ENCODE measurements at regions not wholly inside any gene's neighbourhood (a gene's known extent, or its start where the extent isn't known, plus 50 kb on each side); places are given as distances from the start of the nearest gene placed in this dataset.

DNA sequence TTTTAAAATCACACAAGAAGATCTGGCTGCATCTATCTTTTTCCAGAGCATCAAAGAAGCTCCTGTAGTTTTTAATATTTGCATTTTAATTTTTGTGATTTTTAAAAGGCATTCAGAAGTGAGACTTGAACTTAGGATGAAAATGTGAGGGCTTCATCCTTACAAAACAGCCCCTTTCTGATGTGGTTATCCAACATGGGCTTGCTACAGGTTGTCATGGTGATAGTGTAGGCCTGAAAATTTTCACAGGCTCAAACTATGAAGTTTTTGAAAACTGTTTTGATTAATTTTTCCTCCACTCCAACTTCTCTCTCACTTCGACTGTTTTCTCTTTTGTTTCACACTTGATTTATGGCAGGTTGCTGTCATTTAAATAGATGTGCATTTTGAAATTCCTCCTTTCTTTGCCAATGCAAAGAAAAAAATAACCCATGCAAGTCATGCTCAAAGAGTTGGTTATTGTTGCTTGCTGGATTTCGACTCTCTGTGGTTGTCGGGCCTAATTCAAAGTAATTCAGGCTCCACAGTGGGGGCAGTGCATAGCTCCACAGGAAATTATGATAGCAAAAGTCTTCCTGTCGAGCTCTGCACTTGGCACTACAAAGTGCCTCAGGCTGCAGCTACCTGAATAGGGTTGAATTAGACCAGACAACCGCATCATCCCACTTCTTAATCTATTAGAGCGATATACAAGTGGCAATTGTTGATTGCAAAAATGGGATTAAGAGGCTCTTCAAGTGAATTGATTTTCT lies 201.0 kb upstream of the GPR101 start:
- TF ChIP-seq POLR2A (IDR thresholded peaks at IDR 0.05; ENCODE audit: extremely low read depth, insufficient read length) (no peak), MYC (IDR thresholded peaks at IDR 0.05; ENCODE audit: low read depth, low read length) (no peak)
- TF ChIP-seq, protein P1, sequence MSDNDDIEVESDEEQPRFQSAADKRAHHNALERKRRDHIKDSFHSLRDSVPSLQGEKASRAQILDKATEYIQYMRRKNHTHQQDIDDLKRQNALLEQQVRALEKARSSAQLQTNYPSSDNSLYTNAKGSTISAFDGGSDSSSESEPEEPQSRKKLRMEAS (IDR thresholded peaks at IDR 0.05; ENCODE audit: low read depth, low read length): no peak
- TF ChIP-seq, protein P2, sequence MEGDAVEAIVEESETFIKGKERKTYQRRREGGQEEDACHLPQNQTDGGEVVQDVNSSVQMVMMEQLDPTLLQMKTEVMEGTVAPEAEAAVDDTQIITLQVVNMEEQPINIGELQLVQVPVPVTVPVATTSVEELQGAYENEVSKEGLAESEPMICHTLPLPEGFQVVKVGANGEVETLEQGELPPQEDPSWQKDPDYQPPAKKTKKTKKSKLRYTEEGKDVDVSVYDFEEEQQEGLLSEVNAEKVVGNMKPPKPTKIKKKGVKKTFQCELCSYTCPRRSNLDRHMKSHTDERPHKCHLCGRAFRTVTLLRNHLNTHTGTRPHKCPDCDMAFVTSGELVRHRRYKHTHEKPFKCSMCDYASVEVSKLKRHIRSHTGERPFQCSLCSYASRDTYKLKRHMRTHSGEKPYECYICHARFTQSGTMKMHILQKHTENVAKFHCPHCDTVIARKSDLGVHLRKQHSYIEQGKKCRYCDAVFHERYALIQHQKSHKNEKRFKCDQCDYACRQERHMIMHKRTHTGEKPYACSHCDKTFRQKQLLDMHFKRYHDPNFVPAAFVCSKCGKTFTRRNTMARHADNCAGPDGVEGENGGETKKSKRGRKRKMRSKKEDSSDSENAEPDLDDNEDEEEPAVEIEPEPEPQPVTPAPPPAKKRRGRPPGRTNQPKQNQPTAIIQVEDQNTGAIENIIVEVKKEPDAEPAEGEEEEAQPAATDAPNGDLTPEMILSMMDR (IDR thresholded peaks at IDR 0.05; ENCODE audit: low read depth, low read length): no peak
- no peak for DNase-seq (ENCODE audit: low read depth)

DNA sequence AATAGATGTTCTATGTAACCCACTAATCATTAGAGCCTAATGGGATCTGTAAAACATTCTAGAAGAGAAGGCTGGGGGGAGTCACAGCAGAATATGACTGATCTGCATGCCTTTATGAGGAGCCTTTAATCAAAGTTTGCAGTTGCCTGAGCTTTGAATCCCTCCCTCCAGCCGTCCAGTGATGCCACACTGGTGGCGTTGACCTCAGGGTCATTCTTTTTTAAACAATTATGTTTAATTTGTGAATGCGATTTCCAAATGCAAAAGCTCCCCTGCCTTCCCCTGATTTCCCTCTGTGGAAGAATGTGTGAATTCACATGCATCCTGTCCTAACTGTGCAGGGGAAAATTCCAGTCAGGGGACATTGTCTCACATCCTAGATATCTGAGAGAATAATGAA lies 199.7 kb upstream of the GPR101 start:
- no peak overlapping the region for H3K4me3 ChIP-seq (ENCODE audit: low read depth, low read length)
- TF ChIP-seq, protein P2 (IDR thresholded peaks at IDR 0.05; ENCODE audit: low read depth, low read length): no peak
- TF ChIP-seq POLR2A (IDR thresholded peaks at IDR 0.05; ENCODE audit: extremely low read depth, insufficient read length) (no peak), MYC (IDR thresholded peaks at IDR 0.05; ENCODE audit: low read depth, low read length) (no peak)
- no peak for DNase-seq (ENCODE audit: low read depth)

More for the DNA sequence above, 201.0 kb upstream of the GPR101 start:
- no peak overlapping the region for H3K4me3 ChIP-seq (ENCODE audit: low read depth, low read length)

DNA sequence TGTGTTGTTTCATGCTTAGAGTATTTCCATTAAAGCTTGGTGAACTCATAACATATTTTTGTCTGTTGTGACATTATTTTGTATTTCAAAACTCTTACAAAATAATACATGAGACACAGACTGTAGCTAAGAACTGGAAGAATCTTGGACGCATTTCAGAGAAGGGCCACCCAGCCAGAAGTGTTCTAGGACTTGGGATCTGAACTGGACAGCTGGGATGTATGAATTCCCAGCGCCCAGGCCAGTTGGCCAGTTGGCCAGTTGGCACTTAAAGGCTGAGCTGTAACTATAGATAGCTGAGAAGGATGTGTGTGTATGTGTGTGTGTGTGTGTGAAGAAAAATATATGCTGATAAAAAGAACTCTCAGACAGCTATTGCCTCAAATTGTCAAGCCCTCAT lies 193.4 kb upstream of the GPR101 start:
- no peak for DNase-seq (ENCODE audit: low read depth)
- no peak overlapping the region for H3K4me3 ChIP-seq (ENCODE audit: low read depth, low read length)
- no peak for TF ChIP-seq POLR2A (IDR thresholded peaks at IDR 0.05; ENCODE audit: extremely low read depth, insufficient read length)
- TF ChIP-seq, protein P1 (IDR thresholded peaks at IDR 0.05; ENCODE audit: low read depth, low read length): no peak

DNA sequence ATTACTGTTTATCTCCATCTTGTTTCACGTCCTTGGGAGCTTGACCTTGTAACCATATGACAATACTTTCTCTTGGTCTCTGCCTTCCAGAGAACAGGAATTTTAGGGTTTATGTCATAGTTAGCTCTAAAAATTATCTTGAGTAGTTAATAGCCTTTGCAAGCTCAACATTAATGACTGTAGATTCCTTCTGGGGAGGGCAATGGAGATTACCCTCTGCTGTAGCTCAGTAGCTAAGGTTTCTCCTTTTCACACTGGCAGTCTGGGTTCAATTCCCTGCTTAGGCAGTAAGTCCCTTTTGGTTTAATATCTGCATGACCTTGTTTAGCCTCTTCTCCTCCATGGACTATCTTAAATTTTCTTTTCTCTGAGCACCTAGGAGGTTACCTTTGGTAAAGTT lies 181.7 kb upstream of the GPR101 start:
- TF ChIP-seq, protein P2 (IDR thresholded peaks at IDR 0.05; ENCODE audit: low read depth, low read length): no peak
- no peak for DNase-seq (ENCODE audit: low read depth)
- no peak overlapping the region for H3K4me3 ChIP-seq (ENCODE audit: low read depth, low read length)

DNA sequence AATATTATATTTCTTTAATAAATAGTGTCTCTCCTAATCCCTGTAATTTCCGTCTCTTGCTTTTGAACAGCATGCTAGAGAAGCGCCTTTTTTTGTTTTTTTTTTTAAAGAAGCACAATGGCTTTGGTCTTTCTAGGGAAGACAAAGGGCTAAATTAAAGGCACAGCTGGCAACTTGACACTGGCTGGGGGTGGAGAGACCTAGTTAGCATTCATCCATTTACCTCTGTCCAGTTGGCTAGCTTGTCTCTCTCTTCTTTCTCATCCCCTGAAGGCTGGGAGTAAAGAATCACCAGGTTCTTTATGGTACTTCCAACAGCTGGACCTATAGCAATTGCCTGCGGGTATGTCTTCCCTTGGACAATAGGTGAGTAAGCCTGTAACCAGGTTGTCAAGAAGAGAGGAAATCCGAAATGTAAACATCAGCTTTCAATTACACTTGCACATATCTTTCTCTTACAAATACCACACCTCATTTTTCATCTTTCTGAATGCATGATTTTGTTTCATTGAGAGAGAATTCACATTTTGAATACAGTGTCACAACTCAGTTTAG lies 178.4 kb upstream of the GPR101 start:
- DNase-seq (ENCODE audit: low read depth): no peak
- TF ChIP-seq, protein P1 (IDR thresholded peaks at IDR 0.05; ENCODE audit: low read depth, low read length): no peak
- TF ChIP-seq, protein P2 (IDR thresholded peaks at IDR 0.05; ENCODE audit: low read depth, low read length): no peak
- H3K4me3 ChIP-seq (ENCODE audit: low read depth, low read length): no peak overlapping the region

DNA sequence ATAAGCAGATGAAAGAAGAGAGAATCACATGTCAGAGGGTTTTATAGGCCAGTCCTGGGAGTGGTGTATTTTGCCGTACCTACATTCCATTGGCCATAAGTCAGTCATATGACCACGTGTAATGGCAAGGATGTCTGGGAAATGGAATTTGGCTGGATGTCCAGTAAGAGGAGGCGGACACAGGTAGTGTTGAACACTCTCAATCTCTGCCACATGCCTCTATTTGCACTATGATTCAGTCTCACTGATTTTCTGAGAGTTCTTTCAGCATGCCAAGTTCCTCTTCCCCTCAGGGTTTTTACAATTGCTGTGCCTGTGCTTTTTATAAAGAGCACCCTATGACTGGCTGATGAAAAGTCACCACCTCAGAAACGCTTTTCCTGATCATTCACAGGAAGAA lies 164.2 kb upstream of the GPR101 start:
- no peak for DNase-seq (ENCODE audit: low read depth)
- TF ChIP-seq, protein P2 (IDR thresholded peaks at IDR 0.05; ENCODE audit: low read depth, low read length): no peak
- TF ChIP-seq MYC (IDR thresholded peaks at IDR 0.05; ENCODE audit: low read depth, low read length) (no peak), POLR2A (IDR thresholded peaks at IDR 0.05; ENCODE audit: extremely low read depth, insufficient read length) (no peak)
- TF ChIP-seq, protein P1 (IDR thresholded peaks at IDR 0.05; ENCODE audit: low read depth, low read length): no peak
- no peak overlapping the region for H3K4me3 ChIP-seq (ENCODE audit: low read depth, low read length)

All from NB4 (cell line).